ENCODE measurements at regions not wholly inside any gene's neighbourhood (a gene's known extent, or its start where the extent isn't known, plus 50 kb on each side); places are given as distances from the start of the nearest gene placed in this dataset.
"Not testable (repeated sequence)": the region's sequence is repeated elsewhere in the genome, so short reads cannot be mapped to it uniquely, and the experiment has no call there.

GRCh38 chr10:21130683-21131442 is 233.8 kb upstream of the NEBL start:
- Mint-ChIP-seq H3K36me3 (ENCODE audit: low read depth) (no peaks in the 10 kb centered on the region), H3K9me3 (no peaks in the 10 kb centered on the region), H3K4me3 (no peak overlapping the region), H3K4me1 (ENCODE audit: low read depth) (no peaks in the 10 kb centered on the region), H3K27ac (no peak overlapping the region), H3K27me3 (ENCODE audit: low read depth) (no peaks in the 10 kb centered on the region)

GRCh38 chr10:21130108-21130507 is 233.0 kb upstream of the NEBL start:
- H3K9me3 Mint-ChIP-seq = no peaks in the 10 kb centered on the region
- H3K27ac Mint-ChIP-seq = no peak overlapping the region
- H3K36me3 Mint-ChIP-seq (ENCODE audit: low read depth) = no peaks in the 10 kb centered on the region
- H3K4me1 Mint-ChIP-seq (ENCODE audit: low read depth) = no peaks in the 10 kb centered on the region
- no peaks in the 10 kb centered on the region for H3K27me3 Mint-ChIP-seq (ENCODE audit: low read depth)
- H3K4me3 Mint-ChIP-seq = no peak overlapping the region

GRCh38 chr10:21125471-21126228 is 228.5 kb upstream of the NEBL start:
- H3K27me3 Mint-ChIP-seq (ENCODE audit: low read depth) = no peaks in the 10 kb centered on the region
- H3K27ac Mint-ChIP-seq = no peak overlapping the region
- H3K9me3 Mint-ChIP-seq = no peaks in the 10 kb centered on the region
- no peaks in the 10 kb centered on the region for H3K4me1 Mint-ChIP-seq (ENCODE audit: low read depth)
- H3K36me3 Mint-ChIP-seq (ENCODE audit: low read depth) = no peaks in the 10 kb centered on the region
- no peak overlapping the region for H3K4me3 Mint-ChIP-seq

GRCh38 chr10:21122907-21123306 is 225.8 kb upstream of the NEBL start:
- no peaks in the 10 kb centered on the region for H3K36me3 Mint-ChIP-seq (ENCODE audit: low read depth)
- no peaks in the 10 kb centered on the region for H3K4me1 Mint-ChIP-seq (ENCODE audit: low read depth)
- no peak overlapping the region for H3K4me3 Mint-ChIP-seq
- no peaks in the 10 kb centered on the region for H3K9me3 Mint-ChIP-seq
- no peak overlapping the region for H3K27ac Mint-ChIP-seq
- no peaks in the 10 kb centered on the region for H3K27me3 Mint-ChIP-seq (ENCODE audit: low read depth)

- not testable (repeated sequence) for H3K27me3 Mint-ChIP-seq (ENCODE audit: low read depth); H3K4me3 Mint-ChIP-seq; H3K36me3 Mint-ChIP-seq (ENCODE audit: low read depth); H3K27ac Mint-ChIP-seq; H3K4me1 Mint-ChIP-seq (ENCODE audit: low read depth); H3K9me3 Mint-ChIP-seq
Measured at GRCh38 chr10:21121822-21122221, 224.7 kb upstream of the NEBL start.

- H3K27me3 Mint-ChIP-seq (ENCODE audit: low read depth) = no peaks in the 10 kb centered on the region
- H3K4me3 Mint-ChIP-seq = no peak overlapping the region
- no peak overlapping the region for H3K27ac Mint-ChIP-seq
- no peaks in the 10 kb centered on the region for H3K9me3 Mint-ChIP-seq
- H3K36me3 Mint-ChIP-seq (ENCODE audit: low read depth) = no peaks in the 10 kb centered on the region
- no peaks in the 10 kb centered on the region for H3K4me1 Mint-ChIP-seq (ENCODE audit: low read depth)
Measured at GRCh38 chr10:21114683-21115082, 217.6 kb upstream of the NEBL start.

GRCh38 chr10:21110358-21110757 is 213.2 kb upstream of the NEBL start:
- no peaks in the 10 kb centered on the region for H3K36me3 Mint-ChIP-seq (ENCODE audit: low read depth)
- no peaks in the 10 kb centered on the region for H3K27me3 Mint-ChIP-seq (ENCODE audit: low read depth)
- no peak overlapping the region for H3K4me3 Mint-ChIP-seq
- peaks cover 4% of the 10 kb centered on the region for H3K9me3 Mint-ChIP-seq
- no peaks in the 10 kb centered on the region for H3K4me1 Mint-ChIP-seq (ENCODE audit: low read depth)
- H3K27ac Mint-ChIP-seq = no peak overlapping the region

- H3K4me3 Mint-ChIP-seq; H3K9me3 Mint-ChIP-seq; H3K36me3 Mint-ChIP-seq (ENCODE audit: low read depth); H3K27ac Mint-ChIP-seq; H3K27me3 Mint-ChIP-seq (ENCODE audit: low read depth); H3K4me1 Mint-ChIP-seq (ENCODE audit: low read depth): not testable (repeated sequence)
Measured at GRCh38 chr10:21106931-21107330, 209.8 kb upstream of the NEBL start.

- H3K9me3 Mint-ChIP-seq; H3K36me3 Mint-ChIP-seq (ENCODE audit: low read depth); H3K27ac Mint-ChIP-seq; H3K27me3 Mint-ChIP-seq (ENCODE audit: low read depth); H3K4me1 Mint-ChIP-seq (ENCODE audit: low read depth); H3K4me3 Mint-ChIP-seq: not testable (repeated sequence)
Measured at GRCh38 chr10:21105331-21105730, 208.2 kb upstream of the NEBL start.

GRCh38 chr10:21100871-21101514 is 203.9 kb upstream of the NEBL start:
- no peak overlapping the region for H3K4me3 Mint-ChIP-seq

GRCh38 chr10:21100190-21100589 is 203.1 kb upstream of the NEBL start:
- Mint-ChIP-seq H3K4me3 (no peak overlapping the region), H3K4me1 (ENCODE audit: low read depth) (no peaks in the 10 kb centered on the region), H3K36me3 (ENCODE audit: low read depth) (no peaks in the 10 kb centered on the region), H3K27ac (no peak overlapping the region), H3K9me3 (no peaks in the 10 kb centered on the region), H3K27me3 (ENCODE audit: low read depth) (no peaks in the 10 kb centered on the region)

More at GRCh38 chr10:21100871-21101514, 203.9 kb upstream of the NEBL start:
- no peaks in the 10 kb centered on the region for H3K27me3 Mint-ChIP-seq (ENCODE audit: low read depth)
- H3K9me3 Mint-ChIP-seq = no peaks in the 10 kb centered on the region
- no peaks in the 10 kb centered on the region for H3K36me3 Mint-ChIP-seq (ENCODE audit: low read depth)
- H3K4me1 Mint-ChIP-seq (ENCODE audit: low read depth) = no peaks in the 10 kb centered on the region
- H3K27ac Mint-ChIP-seq = no peak overlapping the region

GRCh38 chr10:21099291-21100062 is 202.4 kb upstream of the NEBL start:
- H3K27ac Mint-ChIP-seq = no peak overlapping the region
- no peak overlapping the region for H3K4me3 Mint-ChIP-seq
- no peaks in the 10 kb centered on the region for H3K9me3 Mint-ChIP-seq

GRCh38 chr10:21097926-21098355 is 200.8 kb upstream of the NEBL start:
- Mint-ChIP-seq H3K36me3 (ENCODE audit: low read depth) (no peaks in the 10 kb centered on the region), H3K9me3 (no peaks in the 10 kb centered on the region), H3K27me3 (ENCODE audit: low read depth) (no peaks in the 10 kb centered on the region), H3K4me1 (ENCODE audit: low read depth) (no peaks in the 10 kb centered on the region), H3K4me3 (no peak overlapping the region), H3K27ac (no peak overlapping the region)

More at GRCh38 chr10:21099291-21100062, 202.4 kb upstream of the NEBL start:
- no peaks in the 10 kb centered on the region for H3K27me3 Mint-ChIP-seq (ENCODE audit: low read depth)
- no peaks in the 10 kb centered on the region for H3K36me3 Mint-ChIP-seq (ENCODE audit: low read depth)
- no peaks in the 10 kb centered on the region for H3K4me1 Mint-ChIP-seq (ENCODE audit: low read depth)

- Mint-ChIP-seq H3K36me3 (ENCODE audit: low read depth) (no peaks in the 10 kb centered on the region), H3K4me3 (no peak overlapping the region), H3K27me3 (ENCODE audit: low read depth) (no peaks in the 10 kb centered on the region), H3K9me3 (no peaks in the 10 kb centered on the region), H3K27ac (no peak overlapping the region), H3K4me1 (ENCODE audit: low read depth) (no peaks in the 10 kb centered on the region)
Measured at GRCh38 chr10:21095494-21096055, 198.5 kb upstream of the NEBL start.

Data from T-helper 1 cell treated with Interleukin-12 subunit alpha and Interleukin-12 subunit beta and Interleukin-4 antibody, amounts not matched to agents 30 μg/mL and 1 μg/mL, for 36 hours (primary cell).